ENCODE measurements at regions not wholly inside any gene's neighbourhood (a gene's known extent, or its start where the extent isn't known, plus 50 kb on each side); places are given as distances from the start of the nearest gene placed in this dataset.

DNA sequence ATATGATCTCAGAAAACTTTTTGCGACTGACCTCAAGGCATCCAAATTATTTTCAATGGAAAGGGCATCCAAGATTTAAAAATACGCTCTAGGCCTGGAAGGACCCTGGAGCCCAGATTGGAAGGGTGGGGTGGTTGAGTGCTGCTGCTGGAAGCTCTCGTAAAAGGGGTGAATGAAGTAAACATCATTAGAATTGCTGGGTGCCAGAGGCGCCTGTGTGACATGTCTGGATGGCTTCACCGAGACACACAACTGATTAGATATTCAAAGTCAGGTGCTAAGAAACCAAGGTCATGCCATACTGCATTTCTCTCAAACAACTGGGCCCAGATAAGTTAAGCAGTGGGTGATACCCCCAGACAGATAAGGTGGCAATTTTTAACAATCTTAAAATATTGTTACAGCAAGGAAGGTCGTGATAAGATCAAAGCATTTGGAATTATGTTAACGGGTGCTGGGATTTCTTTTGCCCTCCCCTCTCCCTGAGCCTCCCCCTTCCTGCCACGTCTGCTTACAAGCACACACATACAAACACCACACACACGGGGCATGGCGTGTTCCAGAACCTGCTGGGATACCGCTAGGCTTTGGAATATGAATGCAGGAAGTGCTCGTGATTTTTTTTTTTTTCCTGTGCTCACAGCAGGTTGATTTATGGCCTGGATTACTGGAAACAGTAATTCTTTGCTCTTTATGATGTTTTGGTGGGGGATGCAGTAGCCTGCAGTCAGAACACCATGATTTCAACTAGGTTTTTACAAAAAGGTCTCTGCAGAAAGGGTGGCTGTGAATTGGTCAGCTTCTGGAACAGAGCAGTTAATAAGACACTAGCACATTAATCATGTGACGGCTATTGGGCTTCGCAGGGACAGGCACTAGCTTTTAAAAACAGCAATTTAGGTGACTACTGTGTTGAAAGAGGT lies 551.2 kb downstream of the QKI start:
- DNase-seq, result no peak

DNA sequence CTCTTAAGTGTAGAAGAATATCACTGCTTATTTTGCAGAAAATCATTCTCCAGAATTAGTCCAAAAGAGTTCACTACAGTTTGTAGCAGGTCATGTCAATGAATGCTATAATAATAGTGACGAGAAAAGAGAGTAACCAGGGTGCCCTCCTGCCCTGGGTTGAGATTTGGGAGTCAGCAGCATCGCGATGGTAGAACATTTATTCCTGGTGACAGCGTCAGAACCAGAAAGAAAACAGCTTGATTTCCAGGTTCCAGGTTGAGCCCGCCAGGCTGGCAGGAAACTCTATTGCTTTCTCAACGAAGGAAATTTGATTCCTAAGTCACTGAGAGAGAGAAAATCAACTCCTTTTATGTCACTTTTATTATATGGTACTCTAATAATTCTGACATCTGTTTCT lies 550.3 kb downstream of the QKI start:
- DNase-seq, result no peak

DNA sequence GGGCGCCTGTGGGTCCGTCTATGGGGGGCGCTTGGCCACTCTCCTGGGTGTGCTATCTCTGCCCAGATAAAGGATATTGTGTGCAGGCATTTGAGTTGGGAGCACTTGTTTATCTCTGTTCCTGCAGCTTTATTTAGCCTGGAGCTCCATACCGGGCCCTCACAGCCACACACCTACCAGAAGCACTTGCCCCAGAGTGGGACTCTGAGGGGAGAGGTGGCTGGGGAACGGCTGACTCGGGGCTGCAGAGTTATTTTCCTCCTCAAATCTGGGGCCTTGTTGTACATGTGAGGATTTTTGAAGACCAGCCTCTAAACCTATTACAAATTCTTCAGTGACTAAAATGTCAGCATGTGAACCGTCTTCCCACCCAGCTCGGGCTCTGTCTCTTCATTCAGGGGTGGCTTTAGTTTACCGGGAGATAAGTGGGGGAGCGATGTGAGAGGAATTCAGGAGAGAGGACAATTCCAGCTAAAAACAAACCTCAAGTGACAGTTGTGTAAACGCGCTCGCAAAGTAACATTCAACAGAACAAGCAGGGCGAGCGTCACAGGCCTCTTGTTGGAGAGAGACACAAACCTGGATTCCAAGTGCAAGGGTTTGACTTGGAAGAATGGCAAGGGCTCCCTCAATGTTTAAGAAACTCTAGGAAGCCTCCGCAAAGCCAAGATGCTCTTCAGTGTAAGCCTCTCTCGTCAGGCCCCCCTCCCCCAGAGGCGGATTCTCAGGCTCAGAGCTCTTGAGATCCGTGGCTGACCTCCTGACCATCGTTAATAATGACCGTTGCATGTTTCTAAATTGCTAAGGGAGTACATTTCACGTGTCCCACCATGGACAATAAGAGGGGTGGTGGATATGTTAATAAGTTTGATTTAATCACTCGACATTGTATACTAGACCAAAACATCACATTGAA lies 548.9 kb downstream of the QKI start:
- DNase-seq, result no peak

DNA sequence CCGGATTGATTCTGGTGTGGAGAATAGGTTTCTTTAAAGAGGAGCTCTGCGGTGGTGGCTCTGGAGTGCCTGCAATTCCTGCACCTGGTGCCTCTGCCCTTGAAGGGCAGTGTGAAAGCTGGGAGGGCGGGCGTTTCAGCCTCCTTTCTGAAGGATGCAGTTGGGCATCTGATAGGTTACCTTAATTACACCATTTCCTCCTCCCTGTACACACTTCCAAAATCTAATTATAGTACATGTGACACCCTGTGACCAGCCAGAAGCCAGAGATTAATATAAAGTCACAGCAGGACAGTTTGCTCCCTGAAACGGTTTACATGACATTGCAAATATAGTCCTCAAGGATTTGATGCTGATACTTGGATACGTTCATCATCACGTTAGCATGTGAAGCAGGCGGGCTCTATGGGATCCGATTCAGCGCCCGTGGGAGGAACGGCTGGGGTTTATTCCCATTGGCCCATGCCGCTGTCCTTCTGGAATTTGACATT lies 548.2 kb downstream of the QKI start:
- DNase-seq, result no peak

DNA sequence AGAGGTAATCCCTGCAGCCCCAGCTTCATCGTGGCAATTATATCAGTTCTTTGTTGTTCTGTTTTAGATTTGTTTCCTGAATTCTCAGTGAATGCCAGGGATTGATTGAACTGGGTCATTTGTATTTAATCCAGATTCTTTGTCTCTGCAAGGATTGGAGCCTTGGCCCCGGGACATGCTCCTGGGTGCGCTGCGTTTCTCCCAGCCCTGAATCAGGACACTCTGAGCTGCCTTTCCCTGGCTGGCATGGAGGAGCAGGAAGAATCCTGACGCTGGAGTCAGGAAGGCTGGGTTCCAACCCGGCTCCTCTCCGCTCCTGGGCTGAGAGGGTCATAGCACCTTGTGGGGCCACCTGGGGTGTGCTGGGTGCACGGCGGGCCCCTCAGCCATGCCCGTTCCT lies 545.6 kb downstream of the QKI start:
- no peak for DNase-seq

DNA sequence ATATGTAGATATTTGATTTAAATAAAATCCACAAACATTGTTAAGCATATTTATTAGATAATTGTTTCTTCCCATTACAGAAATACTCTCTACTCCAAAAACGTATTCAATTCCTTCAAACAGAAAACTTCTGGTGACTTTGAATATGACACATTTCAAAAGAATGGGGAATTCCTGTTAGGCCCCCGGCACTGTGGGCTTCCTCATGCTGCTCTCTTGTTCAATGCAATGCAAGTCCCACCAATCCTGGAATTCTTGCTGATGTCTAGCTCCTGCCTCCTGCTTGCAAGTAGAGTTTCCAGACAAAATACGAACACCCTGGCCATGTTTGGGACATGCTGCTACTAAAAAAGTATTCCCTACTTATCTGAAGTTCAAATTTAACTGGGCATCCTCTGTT lies 544.1 kb downstream of the QKI start:
- DNase-seq, result no peak

DNA sequence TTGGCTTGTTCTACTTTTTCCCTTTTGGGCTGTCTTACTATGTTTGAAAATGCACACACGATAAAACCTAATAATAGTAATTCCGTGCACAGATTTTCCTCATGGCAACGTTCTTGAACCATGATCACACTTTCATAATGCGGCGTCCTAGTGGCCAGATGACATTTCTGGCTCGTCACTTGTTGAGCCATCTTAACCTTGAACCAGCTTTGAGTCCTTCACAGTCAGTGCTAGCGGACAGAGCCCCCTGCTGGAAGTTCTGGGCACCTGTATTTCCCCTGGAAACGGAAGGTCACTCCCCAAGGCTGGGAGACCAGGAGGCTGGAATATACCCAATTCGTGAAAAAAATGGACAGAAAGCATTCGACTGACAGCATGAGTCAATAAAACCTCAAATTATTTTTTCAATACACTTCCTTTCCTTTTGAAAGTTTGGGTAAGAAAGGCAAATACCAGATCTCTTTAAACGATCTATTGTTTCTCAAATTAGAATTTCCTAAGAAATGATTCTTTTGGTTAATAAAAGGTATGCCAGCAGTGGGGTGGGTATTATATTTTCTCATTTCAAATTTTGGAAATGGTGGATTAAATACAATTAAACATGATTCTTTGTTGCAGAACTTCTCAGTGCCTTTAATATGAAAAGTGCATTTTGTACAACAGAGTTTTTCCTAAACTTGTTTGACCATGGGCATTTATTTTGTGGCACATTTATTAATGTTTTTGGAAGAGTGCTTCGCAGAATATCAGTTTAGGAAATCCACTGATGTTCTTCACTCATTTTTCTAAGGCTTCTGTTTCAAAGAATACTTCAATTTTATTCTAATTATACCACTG lies 542.3 kb downstream of the QKI start:
- peak; percentile 36 for DNase-seq

DNA sequence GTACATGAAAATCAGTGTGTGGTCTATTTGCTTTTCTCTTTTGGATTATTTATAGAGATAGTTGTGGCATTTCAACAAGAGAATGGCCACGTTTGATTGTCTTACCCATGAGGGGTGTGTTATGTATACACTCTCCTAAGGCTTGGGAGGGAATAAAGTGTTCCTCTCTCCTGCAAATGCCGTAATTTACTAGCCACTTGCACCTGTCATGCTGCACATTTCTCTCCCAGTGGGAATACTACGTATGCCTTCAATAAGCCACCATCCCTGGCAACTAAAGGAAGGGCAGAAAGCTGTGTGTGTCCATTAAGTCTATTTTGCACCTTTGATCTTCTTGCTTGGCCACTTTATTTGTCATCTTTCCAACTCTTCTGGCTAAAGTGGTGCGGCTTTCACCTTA lies 541.2 kb downstream of the QKI start:
- DNase-seq, result no peak

DNA sequence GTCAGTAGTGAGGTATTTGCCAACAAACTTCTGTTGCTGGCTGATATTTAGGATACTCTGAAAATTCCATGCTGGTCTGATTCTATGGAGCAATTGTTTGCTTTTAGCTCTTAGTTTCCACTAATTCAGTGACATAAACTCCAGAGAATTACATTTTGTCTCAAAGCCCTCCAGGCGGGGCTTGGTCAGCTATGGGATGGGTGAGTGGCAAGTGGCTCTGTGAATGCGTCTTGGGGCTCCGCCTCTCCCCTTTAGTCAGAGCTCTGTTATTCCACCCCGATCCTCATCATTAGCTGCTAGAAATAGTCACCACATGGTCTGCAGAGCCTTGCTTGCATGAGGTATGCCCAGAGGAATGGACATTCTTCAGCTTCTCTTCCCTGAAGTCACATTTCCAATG lies 540.6 kb downstream of the QKI start:
- no peak for DNase-seq

DNA sequence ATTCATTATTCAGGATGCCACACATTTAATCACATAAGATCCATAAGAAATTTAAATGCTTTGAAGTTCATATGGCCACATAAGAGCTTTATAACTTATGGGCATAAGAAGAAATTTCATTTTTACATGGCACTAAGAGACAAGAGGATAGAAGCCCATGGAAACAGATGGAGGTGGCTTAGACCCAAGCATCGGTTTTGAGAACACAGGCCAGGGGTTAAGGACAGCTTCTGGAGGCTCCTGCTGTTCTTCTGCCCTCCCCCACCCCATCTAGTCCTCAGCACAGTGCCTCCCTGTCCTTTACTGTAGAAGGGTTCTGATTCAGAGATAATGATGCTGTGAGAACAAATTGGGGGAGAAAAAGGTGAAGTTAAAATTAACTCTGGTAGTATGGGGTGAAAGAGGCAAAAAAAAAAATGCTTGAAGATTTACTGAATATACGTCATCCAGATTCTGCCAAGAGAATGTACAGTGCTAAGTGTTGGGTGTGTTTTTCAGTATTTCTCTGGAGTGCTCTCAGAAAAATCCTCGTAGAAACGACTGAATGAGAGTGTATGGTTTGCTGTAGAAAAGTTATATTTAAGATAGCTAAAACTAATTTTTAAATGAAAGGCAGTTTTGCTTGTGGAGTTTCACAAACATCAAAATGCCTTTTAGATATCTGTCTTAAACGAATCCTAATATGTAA lies 539.7 kb downstream of the QKI start:
- no peak for DNase-seq

DNA sequence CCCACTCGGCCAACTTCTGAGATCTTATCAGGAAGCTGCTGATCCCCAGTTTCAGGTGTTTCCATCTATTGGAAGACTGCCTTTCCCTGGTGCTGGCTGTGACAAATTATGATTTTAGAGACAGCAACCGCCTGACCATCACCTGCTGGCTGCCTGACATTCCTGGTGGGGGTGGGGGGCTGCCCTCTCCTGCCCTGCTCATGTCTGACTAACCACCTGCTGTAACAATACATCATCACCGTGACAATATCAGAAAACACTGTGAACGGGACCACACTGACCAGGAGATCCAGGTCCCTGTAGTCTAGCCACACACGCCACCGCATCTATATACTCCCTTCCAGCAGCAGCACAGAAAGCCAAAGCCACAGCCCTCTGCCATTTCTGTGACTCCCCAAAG lies 537.5 kb downstream of the QKI start:
- DNase-seq, result no peak

DNA sequence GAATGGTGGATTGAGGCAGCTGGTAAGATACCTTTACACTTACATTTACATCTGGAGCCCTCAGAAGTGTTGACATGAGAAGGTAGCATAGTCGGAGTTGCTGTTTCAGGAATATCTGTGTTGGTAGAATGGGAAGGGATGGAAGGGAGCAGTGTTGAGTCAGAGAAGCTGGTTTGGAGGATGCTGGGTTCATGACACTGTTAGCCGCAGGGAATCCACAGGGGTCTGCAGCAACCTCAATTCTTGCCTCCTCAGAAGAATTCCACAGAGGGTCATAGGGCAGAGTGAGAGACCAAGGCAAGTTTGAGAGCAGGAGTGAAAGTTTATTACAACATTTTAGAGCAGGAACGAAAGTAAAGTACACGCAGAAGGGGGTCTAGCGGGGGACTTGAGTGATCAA lies 536.8 kb downstream of the QKI start:
- no peak for DNase-seq

DNA sequence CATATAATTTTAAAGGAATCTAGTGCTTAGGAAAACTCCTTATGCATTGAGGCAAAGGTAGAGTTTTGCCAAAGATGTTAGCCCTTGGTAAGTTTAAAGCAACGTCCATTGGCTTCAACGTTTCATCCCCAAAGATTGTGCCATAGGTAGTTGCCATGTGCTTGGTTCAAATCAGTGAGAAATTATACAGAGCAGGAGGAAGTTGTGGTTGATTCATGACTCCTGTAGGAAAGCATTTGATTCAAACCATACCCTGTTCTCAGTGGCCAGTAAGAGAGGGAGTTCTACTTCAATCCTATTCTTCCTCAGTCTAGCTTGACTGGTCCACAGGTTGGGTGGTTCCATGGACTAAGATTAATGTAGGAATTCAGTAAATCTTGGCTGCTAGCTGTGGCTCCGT lies 535.6 kb downstream of the QKI start:
- DNase-seq, result no peak

DNA sequence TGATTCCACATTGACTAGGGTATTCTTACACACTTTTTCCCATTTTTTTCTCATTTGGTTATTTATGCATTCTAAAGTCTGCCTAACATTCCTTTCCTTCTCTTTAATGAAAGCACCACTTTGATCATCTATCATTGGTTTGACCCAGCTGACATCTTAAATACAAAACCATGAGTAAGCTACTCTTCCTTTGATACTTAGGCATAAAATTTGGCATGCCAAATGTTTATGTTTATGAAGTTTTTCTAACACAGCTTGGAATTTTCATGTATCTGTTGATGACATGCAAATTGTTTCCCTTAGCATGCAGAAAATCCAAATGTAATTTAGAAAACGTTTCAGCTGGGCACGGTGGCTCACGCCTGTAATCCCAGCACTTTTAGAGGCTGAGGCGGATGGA lies 534.9 kb downstream of the QKI start:
- DNase-seq, result no peak

DNA sequence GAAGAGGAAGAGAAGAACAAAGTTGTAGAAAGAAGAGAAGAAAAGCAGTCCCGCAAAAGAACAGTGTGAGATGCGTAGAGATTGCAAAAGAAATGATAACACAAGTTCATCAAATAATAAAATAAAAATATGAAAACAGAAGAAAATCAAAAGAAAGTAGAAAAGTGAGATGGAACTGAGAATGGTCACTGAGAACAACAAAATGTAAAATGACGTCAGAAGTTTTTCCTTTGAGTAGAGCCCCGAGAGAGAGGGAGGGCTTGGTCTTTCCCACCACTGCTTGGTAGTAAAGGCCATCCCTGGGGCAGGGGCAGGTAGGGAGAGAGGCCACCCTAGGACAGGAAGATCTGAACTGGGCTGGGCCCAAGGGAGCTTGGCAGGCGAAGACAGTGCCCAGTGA lies 533.7 kb downstream of the QKI start:
- DNase-seq, result no peak

DNA sequence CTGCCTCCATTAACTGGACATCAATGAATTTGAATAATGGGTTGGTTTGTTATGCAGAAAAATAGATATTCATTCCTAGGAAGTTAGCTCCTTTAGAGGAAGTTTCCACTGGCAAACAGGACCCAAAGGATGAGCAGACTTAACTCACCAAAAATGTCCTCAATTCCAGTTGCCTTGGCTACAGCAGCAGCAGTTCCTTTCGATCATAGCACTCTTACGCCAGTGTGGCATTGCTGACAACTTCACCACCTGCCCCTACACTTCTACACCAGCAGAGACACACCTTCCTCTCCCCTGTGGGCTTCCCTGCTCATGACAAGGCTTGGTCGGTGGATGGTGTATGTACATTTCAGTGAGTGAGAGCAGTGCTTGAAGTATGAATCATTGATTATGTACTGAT lies 532.8 kb downstream of the QKI start:
- DNase-seq, result no peak

DNA sequence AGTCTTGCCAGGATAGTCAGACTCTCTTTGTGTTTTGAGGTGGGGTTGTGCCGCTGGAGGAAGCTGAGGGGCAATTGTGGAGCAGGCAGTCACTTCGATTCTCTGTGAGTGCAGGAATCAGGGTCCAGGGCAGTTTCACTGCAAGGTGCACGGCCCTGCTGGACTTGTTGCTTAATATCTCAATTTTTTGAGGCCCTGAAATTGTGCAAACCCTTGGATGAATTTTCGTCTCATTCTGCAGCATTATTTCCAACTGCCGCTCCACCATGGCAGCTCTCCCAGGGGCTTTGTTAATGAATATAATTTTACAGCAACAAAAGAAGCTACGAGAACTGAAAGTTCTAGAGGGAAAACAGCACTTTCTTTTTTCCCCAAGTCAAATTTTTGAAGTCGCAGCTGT lies 531.9 kb downstream of the QKI start:
- no peak for DNase-seq

DNA sequence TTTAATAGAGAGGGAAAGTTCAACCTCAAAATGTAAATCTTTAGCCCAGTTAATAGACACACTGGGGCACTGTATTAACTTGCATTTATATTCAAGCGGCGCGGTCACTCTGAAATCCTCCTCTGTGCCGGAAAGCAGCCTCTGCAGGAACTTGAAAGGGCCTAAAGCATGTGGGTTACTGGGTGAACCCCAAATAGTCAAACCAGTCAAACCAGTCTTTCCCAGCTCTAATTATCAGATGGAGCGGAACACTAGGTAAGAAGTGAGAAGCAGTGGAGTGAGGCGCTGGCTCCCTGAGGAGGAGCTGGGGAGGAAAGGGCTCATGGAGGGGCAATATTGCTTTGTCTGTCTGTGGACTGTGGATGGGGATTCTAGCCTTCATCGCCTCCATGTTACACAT lies 531.3 kb downstream of the QKI start:
- no peak for DNase-seq

DNA sequence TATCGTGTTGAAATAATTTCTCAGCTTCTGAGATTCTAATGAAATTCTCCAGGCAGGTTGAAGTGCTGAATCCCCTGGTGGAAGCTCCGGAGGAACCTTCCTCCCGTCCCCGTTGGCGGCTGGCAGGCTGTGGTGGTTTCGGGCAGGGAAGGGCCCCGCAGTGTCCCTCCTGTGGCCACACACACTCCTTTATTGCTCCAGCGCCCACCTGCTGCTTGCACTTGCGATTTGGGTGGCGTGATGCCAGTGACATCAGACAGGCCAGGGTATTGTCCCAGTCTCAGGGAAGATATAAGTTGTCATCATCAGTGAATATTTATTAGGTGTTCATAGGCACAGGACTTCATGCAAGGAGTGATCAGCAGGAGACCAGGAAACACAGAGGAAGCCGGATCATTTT lies 530.4 kb downstream of the QKI start:
- DNase-seq, result no peak

DNA sequence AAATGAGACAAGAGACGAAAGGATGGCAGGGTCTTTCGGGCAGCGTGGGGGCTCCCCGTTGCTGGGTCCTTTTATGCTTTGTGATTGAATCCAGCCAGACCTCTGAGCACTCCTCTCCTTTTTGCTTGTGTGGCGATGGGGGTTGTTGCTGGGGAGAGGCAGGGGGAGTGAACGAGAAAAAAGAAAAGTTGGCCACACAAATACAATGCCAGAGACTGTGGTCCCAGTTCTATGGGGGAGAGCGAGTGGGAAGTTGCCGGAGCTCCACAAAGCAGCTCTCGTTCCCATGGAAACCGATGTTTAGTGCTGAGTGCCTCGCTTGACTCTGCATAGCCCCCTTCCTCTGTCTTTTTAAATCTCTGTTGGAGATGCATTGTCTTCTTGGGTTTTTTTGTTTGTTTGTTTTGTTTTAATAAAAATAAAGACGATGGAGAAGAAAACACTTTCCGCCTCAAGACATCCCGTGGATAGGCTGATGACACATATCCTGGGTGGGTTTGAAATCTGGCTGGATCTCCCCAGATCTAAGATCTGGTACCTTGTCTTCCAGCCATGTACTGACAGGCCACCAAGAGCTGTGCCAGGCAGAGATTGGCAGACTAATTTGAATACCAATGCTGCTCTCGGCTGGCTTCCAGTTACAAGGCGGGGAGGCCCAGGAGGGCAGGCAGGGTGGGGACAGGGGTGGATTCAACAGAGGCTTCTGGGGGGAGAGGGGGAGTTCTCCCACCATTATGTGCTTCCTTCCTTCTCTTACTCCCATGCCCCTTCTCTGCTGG lies 529.3 kb downstream of the QKI start:
- DNase-seq, result no peak

DNA sequence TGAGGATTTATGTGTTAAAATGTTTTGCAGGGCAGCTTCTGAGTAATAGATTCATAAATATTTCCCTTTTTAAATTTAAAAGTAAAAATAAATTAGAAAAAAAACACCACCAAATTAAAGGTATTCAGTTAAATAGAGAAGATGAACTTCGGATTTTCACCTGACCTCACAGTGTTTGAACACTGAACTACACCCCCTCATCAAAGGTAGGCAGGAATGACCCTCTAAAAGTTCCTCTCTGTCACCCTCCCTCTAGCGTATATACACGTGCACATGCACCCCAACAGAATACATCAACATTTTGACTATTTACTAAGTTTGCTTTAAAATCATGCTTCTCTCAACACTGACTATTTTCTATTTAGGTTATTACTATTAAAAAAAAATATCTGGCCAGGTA lies 528.3 kb downstream of the QKI start:
- no peak for DNase-seq

DNA sequence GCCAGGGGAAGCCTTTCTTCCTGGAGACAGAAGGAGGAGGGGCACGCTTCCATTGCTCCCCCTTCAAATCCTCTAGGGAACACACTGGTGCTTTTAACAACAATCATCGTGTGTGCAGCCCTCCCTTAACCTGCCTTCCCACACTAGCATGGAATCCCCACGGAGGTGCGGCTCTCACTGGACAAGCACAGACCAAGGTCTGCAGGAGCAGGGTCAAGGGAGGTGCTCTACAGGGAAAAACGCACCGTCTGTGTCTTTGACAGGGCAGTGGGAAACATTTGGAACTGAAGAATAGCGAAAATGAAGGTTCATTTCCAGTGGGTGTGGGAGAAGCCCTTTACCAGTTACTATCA lies 527.1 kb downstream of the QKI start:
- DNase-seq, result no peak

All from central memory CD4-positive, alpha-beta T cell (primary cell).